ENCODE measurements at regions not wholly inside any gene's neighbourhood (a gene's known extent, or its start where the extent isn't known, plus 50 kb on each side); places are given as distances from the start of the nearest gene placed in this dataset.

- TF ChIP-seq CTCF (IDR thresholded peaks at IDR 0.05) (no peak), POLR2A (IDR thresholded peaks at IDR 0.05) (no peak)
Observed at GRCh38 chr6:155786528-155786927, 330.9 kb upstream of the NOX3 start.

Measured in body of pancreas (tissue), 4 donors.